ENCODE measurements at regions not wholly inside any gene's neighbourhood (a gene's known extent, or its start where the extent isn't known, plus 50 kb on each side); places are given as distances from the start of the nearest gene placed in this dataset.

GRCh38 chr13:78376822-78377221 lies 226.5 kb downstream of the POU4F1 start:
- Histone ChIP-seq H3K4me2 (replicated peaks; ENCODE audit: low read depth, low read length, poor library complexity, severe bottlenecking) (no peak overlapping the region), H3K27ac (ENCODE audit: low read length in 2 of 2) (no peak overlapping the region), H3K9ac (ENCODE audit: low read length) (no peak overlapping the region), H3K4me1 (ENCODE audit: control insufficient read depth in 2 of 2, insufficient read depth in 2 of 2, low read length in 2 of 2) (no peaks in the 10 kb centered on the region), H4K20me1 (ENCODE audit: control insufficient read depth, insufficient read depth, low read length, poor library complexity, severe bottlenecking) (no peaks in the 10 kb centered on the region), H3K27me3 (replicated peaks in 1 of 4; ENCODE audit: control extremely low read depth in 1 of 4, control insufficient read depth in 3 of 4, insufficient read depth in 4 of 4, low read length in 3 of 4) (no peaks in the 10 kb centered on the region), H3K4me3 (ENCODE audit: control extremely low read depth in 1 of 5, extremely low read depth in 1 of 5, insufficient read depth in 1 of 5, low read depth in 2 of 5, low read length in 4 of 5) (no peak overlapping the region), H3K79me2 (ENCODE audit: control insufficient read depth, insufficient read depth, low read length) (no peaks in the 10 kb centered on the region), H3K36me3 (replicated peaks in 1 of 2; ENCODE audit: control extremely low read depth in 1 of 2, control insufficient read depth in 1 of 2, extremely low read depth in 1 of 2, insufficient read depth in 2 of 2, low read length in 1 of 2) (no peaks in the 10 kb centered on the region), H2AFZ (ENCODE audit: insufficient read depth, low read depth, low read length, poor library complexity, severe bottlenecking) (no peak overlapping the region), H3K9me3 (ENCODE audit: control extremely low read depth in 1 of 3, control insufficient read depth in 2 of 3, insufficient read depth in 1 of 3, low read length in 2 of 3) (peaks cover 0 to 3% (median 0%) of the 10 kb centered on the region in 3 donors)
- intact Hi-C loops (cut with micrococcal nuclease): no loop called here
- no peaks in the 10 kb centered on the region for H3K27me3 Mint-ChIP-seq
- no peak overlapping the region for H3K27ac Mint-ChIP-seq
- ATAC-seq (ENCODE audit: low read depth) (no peak), DNase-seq (no peak)
- no peaks in the 10 kb centered on the region for H3K9me3 Mint-ChIP-seq (ENCODE audit: insufficient read depth)
- TF ChIP-seq EZH2 (IDR thresholded peaks at IDR 0.05; ENCODE audit: borderline replicate concordance, insufficient read depth, low read depth, low read length, poor library complexity, severe bottlenecking): no peak
- POLR2A ChIA-PET: no interaction called here
- H3K4me1 Mint-ChIP-seq: no peaks in the 10 kb centered on the region
- WGBS (ENCODE audit: insufficient coverage): 67% methylated on average over 1 of the region's 4 CpGs
- H3K4me3 Mint-ChIP-seq: no peak overlapping the region
- CTCF ChIA-PET: no interaction called here

- H3K4me1 Mint-ChIP-seq: no peaks in the 10 kb centered on the region
- TF ChIP-seq, protein P1, sequence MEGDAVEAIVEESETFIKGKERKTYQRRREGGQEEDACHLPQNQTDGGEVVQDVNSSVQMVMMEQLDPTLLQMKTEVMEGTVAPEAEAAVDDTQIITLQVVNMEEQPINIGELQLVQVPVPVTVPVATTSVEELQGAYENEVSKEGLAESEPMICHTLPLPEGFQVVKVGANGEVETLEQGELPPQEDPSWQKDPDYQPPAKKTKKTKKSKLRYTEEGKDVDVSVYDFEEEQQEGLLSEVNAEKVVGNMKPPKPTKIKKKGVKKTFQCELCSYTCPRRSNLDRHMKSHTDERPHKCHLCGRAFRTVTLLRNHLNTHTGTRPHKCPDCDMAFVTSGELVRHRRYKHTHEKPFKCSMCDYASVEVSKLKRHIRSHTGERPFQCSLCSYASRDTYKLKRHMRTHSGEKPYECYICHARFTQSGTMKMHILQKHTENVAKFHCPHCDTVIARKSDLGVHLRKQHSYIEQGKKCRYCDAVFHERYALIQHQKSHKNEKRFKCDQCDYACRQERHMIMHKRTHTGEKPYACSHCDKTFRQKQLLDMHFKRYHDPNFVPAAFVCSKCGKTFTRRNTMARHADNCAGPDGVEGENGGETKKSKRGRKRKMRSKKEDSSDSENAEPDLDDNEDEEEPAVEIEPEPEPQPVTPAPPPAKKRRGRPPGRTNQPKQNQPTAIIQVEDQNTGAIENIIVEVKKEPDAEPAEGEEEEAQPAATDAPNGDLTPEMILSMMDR (IDR thresholded peaks at IDR 0.05): no peak
- no peak for TF ChIP-seq EZH2 (IDR thresholded peaks at IDR 0.05; ENCODE audit: borderline replicate concordance, insufficient read depth, low read depth, low read length, poor library complexity, severe bottlenecking)
- Histone ChIP-seq H3K36me3 (replicated peaks in 1 of 2; ENCODE audit: control extremely low read depth in 1 of 2, control insufficient read depth in 1 of 2, extremely low read depth in 1 of 2, insufficient read depth in 2 of 2, low read length in 1 of 2) (no peaks in the 10 kb centered on the region), H4K20me1 (ENCODE audit: control insufficient read depth, insufficient read depth, low read length, poor library complexity, severe bottlenecking) (no peaks in the 10 kb centered on the region), H2AFZ (ENCODE audit: insufficient read depth, low read depth, low read length, poor library complexity, severe bottlenecking) (no peak overlapping the region), H3K9me3 (ENCODE audit: control extremely low read depth in 1 of 3, control insufficient read depth in 2 of 3, insufficient read depth in 1 of 3, low read length in 2 of 3) (peaks cover 0 to 3% (median 0%) of the 10 kb centered on the region in 3 donors), H3K9ac (ENCODE audit: low read length) (no peak overlapping the region), H3K4me3 (ENCODE audit: control extremely low read depth in 1 of 5, extremely low read depth in 1 of 5, insufficient read depth in 1 of 5, low read depth in 2 of 5, low read length in 4 of 5) (no peak overlapping the region), H3K4me2 (replicated peaks; ENCODE audit: low read depth, low read length, poor library complexity, severe bottlenecking) (no peak overlapping the region), H3K27ac (ENCODE audit: low read length in 2 of 2) (no peak overlapping the region), H3K79me2 (ENCODE audit: control insufficient read depth, insufficient read depth, low read length) (no peaks in the 10 kb centered on the region), H3K27me3 (replicated peaks in 1 of 4; ENCODE audit: control extremely low read depth in 1 of 4, control insufficient read depth in 3 of 4, insufficient read depth in 4 of 4, low read length in 3 of 4) (no peaks in the 10 kb centered on the region), H3K4me1 (ENCODE audit: control insufficient read depth in 2 of 2, insufficient read depth in 2 of 2, low read length in 2 of 2) (no peaks in the 10 kb centered on the region)
- no peaks in the 10 kb centered on the region for H3K9me3 Mint-ChIP-seq (ENCODE audit: insufficient read depth)
- DNase-seq (no peak), ATAC-seq (ENCODE audit: low read depth) (no peak)
- no peaks in the 10 kb centered on the region for H3K27me3 Mint-ChIP-seq
- intact Hi-C loops (cut with micrococcal nuclease): no loop called here
- ChIA-PET POLR2A (no interaction called here), CTCF (no interaction called here)
- whole genome bisulfite sequencing (ENCODE audit: insufficient coverage): no CpG with 5 or more reads among the region's 2 CpGs
- H3K27ac Mint-ChIP-seq: no peak overlapping the region
- H3K4me3 Mint-ChIP-seq: no peak overlapping the region
Observed at GRCh38 chr13:78376033-78376432, 227.3 kb downstream of the POU4F1 start.

Data from B cell (primary cell).